Karpas-422 (cell line): ENCODE measurements at regions not wholly inside any gene's neighbourhood (a gene's known extent, or its start where the extent isn't known, plus 50 kb on each side); places are given as distances from the start of the nearest gene placed in this dataset.
"Not testable (repeated sequence)": the region's sequence is repeated elsewhere in the genome, so short reads cannot be mapped to it uniquely, and the experiment has no call there.

Experiments
- DNase-seq: peaks from one replicate; pipeline ENCODE4 v3.0.0-alpha.2; 2015
- H2AFZ ChIP-seq: fragments of 200-600 bp; sonication (generic); 2 replicates; pipeline ENCODE4 v1.6.1; 2014; ENCODE audit warnings: antibody characterized with exemption, low read length, mixed read lengths
- H3K27ac ChIP-seq: fragments of 200-600 bp; sonication (generic); 2 replicates; pipeline ENCODE4 v1.5.1; 2014; ENCODE audit warnings: mild to moderate bottlenecking, low read length, moderate library complexity
- H3K27me3 ChIP-seq: fragments of 200-600 bp; sonication (generic); 2 replicates; pipeline ENCODE4 v1.6.1; 2014; ENCODE audit warnings: low read length, mixed read lengths
- H3K36me3 ChIP-seq: fragments of 200-600 bp; sonication (generic); 2 replicates; pipeline ENCODE4 v1.6.1; 2014; ENCODE audit warnings: low read length, mixed read lengths; ENCODE audit not compliant: insufficient read depth
- H3K4me1 ChIP-seq: fragments of 200-600 bp; sonication (generic); 2 replicates; pipeline ENCODE4 v1.6.1; 2014; ENCODE audit warnings: mild to moderate bottlenecking, low read length, mixed read lengths
- H3K4me2 ChIP-seq: fragments of 200-600 bp; sonication (generic); 2 replicates; pipeline ENCODE4 v1.6.1; 2014; ENCODE audit warnings: low read length, low read depth, mild to moderate bottlenecking; ENCODE audit not compliant: poor library complexity, severe bottlenecking
- H3K4me3 ChIP-seq: fragments of 200-600 bp; sonication (generic); 2 replicates; pipeline ENCODE4 v1.5.1; 2014; ENCODE audit warnings: mild to moderate bottlenecking, antibody characterized with exemption, low read length, mixed read lengths
- H3K79me2 ChIP-seq: fragments of 200-600 bp; sonication (generic); 2 replicates; pipeline ENCODE4 v1.6.1; 2014; ENCODE audit warnings: mild to moderate bottlenecking, low read length, mixed read lengths
- H3K9ac ChIP-seq: fragments of 200-600 bp; sonication (generic); 2 replicates; pipeline ENCODE4 v1.6.0; 2014; ENCODE audit warnings: low read length
- H3K9me2 ChIP-seq: fragments of 200-600 bp; sonication (generic), shearing (Covaris generic); replicated peaks from 2 replicates; pipeline ENCODE4 v1.6.0; 2014; ENCODE audit warnings: mild to moderate bottlenecking, low read length, moderate library complexity; ENCODE audit not compliant: insufficient read depth
- H3K9me3 ChIP-seq: fragments of 300-700, 200-600 bp; sonication (generic); 2 replicates; pipeline ENCODE4 v1.6.1; 2014; ENCODE audit warnings: low read length, mixed read lengths
- H4K20me1 ChIP-seq: fragments of 200-600 bp; sonication (generic); 2 replicates; pipeline ENCODE4 v1.6.1; 2014; ENCODE audit warnings: mild to moderate bottlenecking, antibody characterized with exemption, low read length, low read depth; ENCODE audit not compliant: insufficient read depth

DNA sequence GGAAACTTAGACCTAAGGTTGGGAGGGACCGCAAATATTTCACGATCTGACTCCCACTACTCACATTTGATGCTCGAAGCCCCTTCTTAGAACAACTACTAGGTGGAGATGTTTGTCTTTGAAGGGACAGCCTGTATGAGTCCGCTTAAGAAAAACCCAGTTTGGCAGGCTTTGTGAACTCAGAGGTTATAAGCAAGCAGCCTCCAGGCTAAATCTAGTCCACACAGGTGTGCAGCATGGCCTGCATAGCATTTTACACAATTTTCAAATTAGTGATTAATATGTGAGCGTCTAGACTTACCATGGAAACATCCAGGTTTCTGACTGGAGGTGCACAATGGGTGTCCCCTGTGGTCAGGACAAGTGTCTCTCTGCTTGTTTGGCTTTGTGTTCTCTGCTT is 127.1 kb downstream of the KIF4B start:
- Histone ChIP-seq H3K4me2 (no peak overlapping the region), H3K9me2 (no peaks in the 10 kb centered on the region), H3K4me3 (no peak overlapping the region), H3K27ac (no peak overlapping the region), H3K9me3 (no peaks in the 10 kb centered on the region), H4K20me1 (no peaks in the 10 kb centered on the region), H3K27me3 (no peaks in the 10 kb centered on the region), H2AFZ (no peak overlapping the region), H3K9ac (no peak overlapping the region), H3K36me3 (no peaks in the 10 kb centered on the region), H3K79me2 (no peaks in the 10 kb centered on the region), H3K4me1 (no peaks in the 10 kb centered on the region)
- no peak for DNase-seq

DNA sequence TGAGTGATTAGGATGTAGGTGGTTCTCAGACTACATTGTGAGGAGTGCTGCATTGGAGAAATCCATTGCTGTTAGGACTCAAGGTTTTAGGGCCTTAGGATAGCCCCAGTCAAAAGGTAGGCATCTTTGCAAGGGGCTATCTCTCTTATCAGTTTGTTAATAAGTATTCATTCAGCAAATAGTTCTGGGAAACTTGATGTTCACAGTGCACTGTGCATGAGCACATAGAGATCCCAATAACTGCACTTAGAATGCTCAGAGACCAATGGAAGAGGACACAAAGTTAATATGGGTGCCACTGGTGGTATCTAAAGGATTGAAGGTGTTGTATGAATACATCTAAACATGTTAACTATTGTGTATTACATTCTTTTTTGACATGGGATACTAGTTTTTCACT is 131.4 kb downstream of the KIF4B start:
- H3K27me3 ChIP-seq: no peaks in the 10 kb centered on the region
- H3K79me2 ChIP-seq: no peaks in the 10 kb centered on the region
- H3K4me3 ChIP-seq: no peak overlapping the region
- H3K27ac ChIP-seq: no peak overlapping the region
- DNase-seq: no peak
- no peaks in the 10 kb centered on the region for H3K4me1 ChIP-seq
- no peaks in the 10 kb centered on the region for H3K9me3 ChIP-seq
- no peaks in the 10 kb centered on the region for H4K20me1 ChIP-seq
- no peak overlapping the region for H3K9ac ChIP-seq
- no peak overlapping the region for H3K4me2 ChIP-seq
- no peaks in the 10 kb centered on the region for H3K36me3 ChIP-seq
- H3K9me2 ChIP-seq: no peaks in the 10 kb centered on the region
- no peak overlapping the region for H2AFZ ChIP-seq

DNA sequence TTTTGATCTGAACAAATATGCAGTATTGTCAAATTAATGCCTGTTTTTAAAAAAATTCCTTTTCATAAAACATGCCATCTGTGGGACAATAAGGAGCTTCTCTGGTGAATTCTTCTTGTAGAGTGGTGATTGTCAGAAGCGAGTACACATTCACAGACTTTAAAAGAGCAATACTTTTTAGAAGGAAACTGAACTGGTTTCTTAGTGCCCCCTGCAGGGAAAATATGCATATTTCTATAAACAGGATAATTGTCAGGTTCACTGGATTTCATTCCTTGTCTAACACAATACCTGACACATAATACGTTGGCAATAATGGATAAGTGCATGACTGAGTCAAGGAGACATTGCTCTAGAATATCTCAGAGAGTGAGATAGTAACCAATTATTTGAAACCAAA is 133.7 kb downstream of the KIF4B start:
- Histone ChIP-seq H3K4me2 (no peak overlapping the region), H3K27me3 (no peaks in the 10 kb centered on the region), H3K9me2 (no peaks in the 10 kb centered on the region), H3K27ac (no peak overlapping the region), H3K36me3 (no peaks in the 10 kb centered on the region), H3K4me1 (no peaks in the 10 kb centered on the region), H3K4me3 (no peak overlapping the region), H3K9ac (no peak overlapping the region), H3K9me3 (no peaks in the 10 kb centered on the region), H4K20me1 (no peaks in the 10 kb centered on the region), H3K79me2 (no peaks in the 10 kb centered on the region), H2AFZ (no peak overlapping the region)
- DNase-seq: no peak

DNA sequence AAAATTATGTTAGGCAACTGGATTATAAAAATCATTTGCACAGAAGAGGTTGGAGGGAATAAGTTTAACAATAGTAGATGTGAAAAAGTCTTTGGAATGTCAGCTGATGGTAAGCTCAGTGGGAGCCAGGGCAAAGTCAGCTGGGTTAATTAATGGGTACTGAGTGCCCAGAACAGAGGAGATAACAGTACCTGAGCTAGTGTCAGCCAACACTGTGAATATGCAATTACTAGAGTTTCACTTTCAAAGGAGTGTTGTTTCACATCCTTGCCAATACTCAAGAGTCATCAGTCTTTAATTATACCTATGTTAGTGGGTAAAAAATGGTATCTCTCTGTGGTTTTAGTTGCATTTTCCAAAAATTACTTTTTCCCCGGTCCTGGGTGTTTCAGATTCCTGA is 135.1 kb downstream of the KIF4B start:
- Histone ChIP-seq H3K4me2 (no peak overlapping the region), H3K4me3 (no peak overlapping the region), H3K9me2 (no peaks in the 10 kb centered on the region), H2AFZ (no peak overlapping the region), H3K27ac (no peak overlapping the region), H3K36me3 (no peaks in the 10 kb centered on the region), H3K27me3 (no peaks in the 10 kb centered on the region), H3K9me3 (no peaks in the 10 kb centered on the region), H3K4me1 (no peaks in the 10 kb centered on the region), H4K20me1 (no peaks in the 10 kb centered on the region), H3K9ac (no peak overlapping the region), H3K79me2 (no peaks in the 10 kb centered on the region)
- no peak for DNase-seq

DNA sequence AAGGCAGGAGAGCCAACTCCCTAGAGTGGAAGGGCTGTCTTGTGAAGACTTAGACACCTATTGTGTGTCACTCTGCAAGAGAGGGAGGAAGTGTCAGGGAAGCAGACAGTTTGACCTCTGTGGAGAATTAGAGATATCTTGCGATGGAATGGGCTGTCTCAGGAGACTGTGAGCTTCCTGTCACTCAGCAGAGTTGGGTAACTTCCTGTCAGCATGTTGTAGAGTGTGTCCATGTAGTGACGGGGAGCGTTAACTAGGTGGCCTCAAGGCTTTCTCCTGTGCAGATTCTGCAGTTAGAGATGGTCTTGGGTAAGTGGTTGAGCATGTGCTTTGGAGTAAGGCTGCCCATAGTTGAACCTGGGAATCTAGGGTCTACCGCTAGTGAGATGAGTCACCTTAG is 136.5 kb downstream of the KIF4B start:
- no peaks in the 10 kb centered on the region for H4K20me1 ChIP-seq
- H3K4me1 ChIP-seq: no peaks in the 10 kb centered on the region
- no peak overlapping the region for H3K4me2 ChIP-seq
- no peaks in the 10 kb centered on the region for H3K36me3 ChIP-seq
- no peak overlapping the region for H3K4me3 ChIP-seq
- no peaks in the 10 kb centered on the region for H3K27me3 ChIP-seq
- no peaks in the 10 kb centered on the region for H3K79me2 ChIP-seq
- H3K9me2 ChIP-seq: no peaks in the 10 kb centered on the region
- DNase-seq: peak; percentile 59
- no peak overlapping the region for H3K9ac ChIP-seq
- H2AFZ ChIP-seq: no peak overlapping the region
- no peaks in the 10 kb centered on the region for H3K9me3 ChIP-seq
- H3K27ac ChIP-seq: no peak overlapping the region

DNA sequence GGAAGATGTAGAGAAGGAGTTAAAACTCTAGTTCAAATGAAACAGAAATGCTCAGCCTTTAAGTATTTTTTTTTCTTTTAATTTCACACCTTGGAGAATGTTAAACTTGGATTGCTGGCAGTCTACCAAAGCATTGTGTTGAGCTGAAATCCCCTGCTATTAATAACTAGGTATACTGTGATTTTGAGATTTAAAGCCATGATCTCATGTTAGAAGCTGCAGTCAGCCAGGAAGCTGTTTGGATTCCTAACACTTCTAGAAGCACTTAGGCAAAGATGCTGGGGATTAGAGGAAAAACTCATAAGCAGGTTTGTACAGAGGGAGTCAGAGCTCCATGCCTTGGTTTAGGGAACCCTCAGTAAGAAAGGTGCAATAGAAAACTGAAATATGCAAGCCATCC is 141.4 kb downstream of the KIF4B start:
- Histone ChIP-seq H3K4me3 (no peak overlapping the region), H3K27ac (no peak overlapping the region), H4K20me1 (no peaks in the 10 kb centered on the region), H3K9ac (no peak overlapping the region), H3K9me2 (no peaks in the 10 kb centered on the region), H3K36me3 (no peaks in the 10 kb centered on the region), H3K79me2 (no peaks in the 10 kb centered on the region), H3K4me1 (no peaks in the 10 kb centered on the region), H3K4me2 (no peak overlapping the region), H3K27me3 (no peaks in the 10 kb centered on the region), H3K9me3 (no peaks in the 10 kb centered on the region), H2AFZ (no peak overlapping the region)
- DNase-seq: no peak

DNA sequence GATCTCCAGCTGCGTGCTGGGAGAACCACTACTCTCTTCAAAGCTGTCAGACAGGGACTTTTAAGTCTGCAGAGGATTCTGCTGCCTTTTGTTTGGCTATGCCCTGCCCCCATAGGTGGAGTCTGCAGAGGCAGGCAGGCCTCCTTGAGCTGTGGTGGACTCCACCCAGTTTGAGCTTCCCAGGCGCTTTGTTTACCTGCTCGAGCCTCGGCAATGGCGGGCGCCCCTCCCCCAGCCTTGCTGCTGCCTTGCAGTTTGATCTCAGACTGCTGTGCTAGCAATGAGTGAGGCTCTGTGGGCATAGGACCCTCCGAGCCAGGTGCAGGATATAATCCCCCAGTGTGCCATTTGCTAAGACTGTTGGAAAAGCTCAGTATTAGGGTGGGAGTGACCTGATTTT is 149.5 kb downstream of the KIF4B start:
- H3K4me1 ChIP-seq, H3K36me3 ChIP-seq, H3K27ac ChIP-seq, DNase-seq, H3K4me3 ChIP-seq, H3K79me2 ChIP-seq, H3K27me3 ChIP-seq, H2AFZ ChIP-seq, H3K9me3 ChIP-seq, H3K9me2 ChIP-seq, H3K9ac ChIP-seq, H3K4me2 ChIP-seq, H4K20me1 ChIP-seq: not testable (repeated sequence)

DNA sequence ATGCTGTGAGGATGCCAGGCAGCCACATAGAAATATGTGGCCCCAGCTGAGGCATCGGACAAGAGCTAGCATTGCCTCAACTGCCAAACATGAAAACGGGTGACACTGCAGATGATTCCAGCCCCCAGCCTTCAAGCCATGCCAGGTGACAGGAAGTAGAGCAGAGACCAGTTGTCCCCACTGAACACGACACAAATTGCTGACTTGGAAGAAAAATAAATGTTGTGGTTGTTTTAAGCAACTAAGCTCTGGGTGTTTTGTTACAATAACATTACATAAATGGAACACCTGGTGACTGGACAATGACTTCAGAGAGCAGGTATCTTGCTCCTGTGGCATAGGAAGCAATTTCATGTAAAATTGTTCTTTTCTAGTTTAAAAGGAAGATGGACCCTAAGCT is 154.2 kb downstream of the KIF4B start:
- no peaks in the 10 kb centered on the region for H3K4me1 ChIP-seq
- H3K9me2 ChIP-seq: no peaks in the 10 kb centered on the region
- DNase-seq: no peak
- H3K9ac ChIP-seq: no peak overlapping the region
- no peaks in the 10 kb centered on the region for H3K79me2 ChIP-seq
- H4K20me1 ChIP-seq: no peaks in the 10 kb centered on the region
- no peak overlapping the region for H3K27ac ChIP-seq
- H3K36me3 ChIP-seq: no peaks in the 10 kb centered on the region
- no peaks in the 10 kb centered on the region for H3K27me3 ChIP-seq
- no peak overlapping the region for H2AFZ ChIP-seq
- no peak overlapping the region for H3K4me2 ChIP-seq
- no peaks in the 10 kb centered on the region for H3K9me3 ChIP-seq
- H3K4me3 ChIP-seq: no peak overlapping the region

DNA sequence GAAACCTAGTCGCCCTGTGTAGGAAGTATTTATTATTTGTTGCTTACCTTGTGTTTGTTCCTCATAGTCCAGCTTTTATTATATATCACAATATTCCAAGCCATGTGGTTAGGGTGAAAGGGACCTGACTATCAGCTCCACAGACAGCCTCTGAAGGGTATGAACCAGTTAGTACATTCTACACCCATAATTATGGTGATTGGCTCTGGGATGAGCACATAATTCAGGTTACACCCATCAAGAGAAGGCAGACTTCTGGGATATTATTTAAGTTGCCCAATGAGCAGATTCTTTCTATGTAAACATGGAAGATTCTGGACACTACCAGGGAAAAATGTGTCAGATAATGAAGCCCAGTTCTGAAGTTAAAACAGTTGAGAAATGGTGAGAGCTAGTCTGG is 168.0 kb downstream of the KIF4B start:
- H2AFZ ChIP-seq: no peak overlapping the region
- DNase-seq: no peak

More for the DNA sequence above, 168.0 kb downstream of the KIF4B start:
- Histone ChIP-seq H3K9ac (no peak overlapping the region), H3K9me3 (no peaks in the 10 kb centered on the region), H3K27ac (no peak overlapping the region), H3K79me2 (no peaks in the 10 kb centered on the region), H3K9me2 (0 out of 2 replicates have a peak, but pooled peaks cover 3% of the 10 kb centered on the region), H3K36me3 (no peaks in the 10 kb centered on the region), H3K27me3 (no peaks in the 10 kb centered on the region), H3K4me3 (no peak overlapping the region), H3K4me2 (no peak overlapping the region), H3K4me1 (no peaks in the 10 kb centered on the region), H4K20me1 (no peaks in the 10 kb centered on the region)
